DOHH2 (cell line): ENCODE measurements at regions not wholly inside any gene's neighbourhood (a gene's known extent, or its start where the extent isn't known, plus 50 kb on each side); places are given as distances from the start of the nearest gene placed in this dataset.
"Not testable (repeated sequence)": the region's sequence is repeated elsewhere in the genome, so short reads cannot be mapped to it uniquely, and the experiment has no call there.

Experiments
- H3F3A ChIP-seq: fragments of 200-600 bp; sonication (generic), shearing (Covaris generic); 2 replicates; pipeline ENCODE4 v1.6.0; 2016; ENCODE audit warnings: antibody characterized with exemption, mild to moderate bottlenecking; ENCODE audit not compliant: control insufficient read depth, insufficient read depth
- H3K27ac ChIP-seq: fragments of 200-600 bp; sonication (generic); 2 replicates; pipeline ENCODE4 v1.5.1; 2014; ENCODE audit warnings: low read depth, mild to moderate bottlenecking, low read length, moderate library complexity
- H3K27me3 ChIP-seq: fragments of 200-600 bp; sonication (generic); 2 replicates; pipeline ENCODE4 v1.6.1; 2014; ENCODE audit warnings: mild to moderate bottlenecking, low read length, mixed read lengths; ENCODE audit not compliant: control insufficient read depth
- H3K36me3 ChIP-seq: fragments of 200-600 bp; sonication (generic); 2 replicates; pipeline ENCODE4 v1.6.1; 2014; ENCODE audit warnings: mild to moderate bottlenecking, low read length, moderate library complexity, mixed read lengths; ENCODE audit not compliant: control insufficient read depth
- H3K4me1 ChIP-seq: fragments of 200-600 bp; sonication (generic); 2 replicates; pipeline ENCODE4 v1.6.1; 2014; ENCODE audit warnings: mild to moderate bottlenecking, low read length, mixed read lengths; ENCODE audit not compliant: control insufficient read depth
- H3K4me2 ChIP-seq: fragments of 200-600 bp; sonication (generic); 2 replicates; pipeline ENCODE4 v1.6.0; 2014; ENCODE audit warnings: mild to moderate bottlenecking, low read length, moderate library complexity
- H3K4me3 ChIP-seq: fragments of 200-600 bp; sonication (generic); 2 replicates; pipeline ENCODE4 v1.5.1; 2014; ENCODE audit warnings: mild to moderate bottlenecking, low read length, mixed read lengths
- H3K79me2 ChIP-seq: fragments of 200-600 bp; sonication (generic); 2 replicates; pipeline ENCODE4 v1.6.1; 2014; ENCODE audit warnings: mild to moderate bottlenecking, low read length, mixed read lengths; ENCODE audit not compliant: control insufficient read depth
- H3K9me2 ChIP-seq: fragments of 200-600 bp; sonication (generic); replicated peaks from 2 replicates; pipeline ENCODE4 v1.6.1; 2014; ENCODE audit warnings: mild to moderate bottlenecking, low read length, mixed read lengths; ENCODE audit not compliant: control insufficient read depth
- H3K9me3 ChIP-seq: fragments of 200-600 bp; sonication (generic); 2 replicates; pipeline ENCODE4 v1.6.1; 2014; ENCODE audit warnings: antibody characterized with exemption, low read length, mixed read lengths; ENCODE audit not compliant: control insufficient read depth, insufficient read depth
- H4K20me1 ChIP-seq: fragments of 200-600 bp; sonication (generic); 2 replicates; pipeline ENCODE4 v1.6.0; 2014; ENCODE audit warnings: low read depth, mild to moderate bottlenecking, antibody characterized with exemption, low read length, moderate library complexity; ENCODE audit not compliant: control insufficient read depth, insufficient read depth
- EZH2phosphoT487 ChIP-seq: fragments of 200-600 bp; sonication (generic); IDR thresholded peaks from 2 replicates; pipeline ENCODE4 v1.6.1; 2017; ENCODE audit warnings: borderline replicate concordance, mild to moderate bottlenecking, antibody characterized with exemption, low read length, moderate library complexity, mixed read lengths
- TF ChIP-seq, protein P1 (sequence below): fragments of 200-600 bp; sonication (generic); IDR thresholded peaks from one replicate; pipeline ENCODE4 v1.5.1; 2014; ENCODE audit warnings: antibody characterized with exemption, mild to moderate bottlenecking, low read depth, low read length; ENCODE audit not compliant: poor library complexity, severe bottlenecking

DNA sequence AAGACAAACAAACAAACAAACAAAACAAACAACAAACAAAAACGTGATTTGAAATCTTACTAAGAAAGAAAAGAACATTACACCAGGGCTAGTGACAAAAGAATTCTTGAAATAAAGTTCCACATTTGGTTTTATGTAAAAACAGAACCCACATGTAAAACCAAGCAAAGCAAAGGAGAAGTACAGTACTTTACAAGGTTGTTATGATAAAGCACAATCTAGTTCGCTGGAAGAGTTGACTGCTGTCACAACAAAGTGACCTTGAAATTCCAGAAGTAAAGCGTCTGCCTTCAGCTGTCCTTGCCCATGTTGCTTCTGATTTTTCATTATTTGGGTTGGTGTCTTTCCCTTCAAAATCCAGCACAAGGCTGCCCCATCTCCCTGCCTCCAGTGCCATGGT is 94.8 kb upstream of the CYRIA start:
- Histone ChIP-seq H3K27me3 (no peaks in the 10 kb centered on the region), H3K9me3 (no peaks in the 10 kb centered on the region), H3F3A (no peaks in the 10 kb centered on the region), H3K4me1 (peaks cover 17% of the 10 kb centered on the region), H3K9me2 (no peaks in the 10 kb centered on the region), H3K79me2 (no peaks in the 10 kb centered on the region), H4K20me1 (no peaks in the 10 kb centered on the region), H3K4me3 (no peak overlapping the region), H3K27ac (no peak overlapping the region), H3K4me2 (no peak overlapping the region), H3K36me3 (no peaks in the 10 kb centered on the region)
- TF ChIP-seq, protein P1, sequence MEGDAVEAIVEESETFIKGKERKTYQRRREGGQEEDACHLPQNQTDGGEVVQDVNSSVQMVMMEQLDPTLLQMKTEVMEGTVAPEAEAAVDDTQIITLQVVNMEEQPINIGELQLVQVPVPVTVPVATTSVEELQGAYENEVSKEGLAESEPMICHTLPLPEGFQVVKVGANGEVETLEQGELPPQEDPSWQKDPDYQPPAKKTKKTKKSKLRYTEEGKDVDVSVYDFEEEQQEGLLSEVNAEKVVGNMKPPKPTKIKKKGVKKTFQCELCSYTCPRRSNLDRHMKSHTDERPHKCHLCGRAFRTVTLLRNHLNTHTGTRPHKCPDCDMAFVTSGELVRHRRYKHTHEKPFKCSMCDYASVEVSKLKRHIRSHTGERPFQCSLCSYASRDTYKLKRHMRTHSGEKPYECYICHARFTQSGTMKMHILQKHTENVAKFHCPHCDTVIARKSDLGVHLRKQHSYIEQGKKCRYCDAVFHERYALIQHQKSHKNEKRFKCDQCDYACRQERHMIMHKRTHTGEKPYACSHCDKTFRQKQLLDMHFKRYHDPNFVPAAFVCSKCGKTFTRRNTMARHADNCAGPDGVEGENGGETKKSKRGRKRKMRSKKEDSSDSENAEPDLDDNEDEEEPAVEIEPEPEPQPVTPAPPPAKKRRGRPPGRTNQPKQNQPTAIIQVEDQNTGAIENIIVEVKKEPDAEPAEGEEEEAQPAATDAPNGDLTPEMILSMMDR = no peak
- no peak for TF ChIP-seq EZH2phosphoT487

DNA sequence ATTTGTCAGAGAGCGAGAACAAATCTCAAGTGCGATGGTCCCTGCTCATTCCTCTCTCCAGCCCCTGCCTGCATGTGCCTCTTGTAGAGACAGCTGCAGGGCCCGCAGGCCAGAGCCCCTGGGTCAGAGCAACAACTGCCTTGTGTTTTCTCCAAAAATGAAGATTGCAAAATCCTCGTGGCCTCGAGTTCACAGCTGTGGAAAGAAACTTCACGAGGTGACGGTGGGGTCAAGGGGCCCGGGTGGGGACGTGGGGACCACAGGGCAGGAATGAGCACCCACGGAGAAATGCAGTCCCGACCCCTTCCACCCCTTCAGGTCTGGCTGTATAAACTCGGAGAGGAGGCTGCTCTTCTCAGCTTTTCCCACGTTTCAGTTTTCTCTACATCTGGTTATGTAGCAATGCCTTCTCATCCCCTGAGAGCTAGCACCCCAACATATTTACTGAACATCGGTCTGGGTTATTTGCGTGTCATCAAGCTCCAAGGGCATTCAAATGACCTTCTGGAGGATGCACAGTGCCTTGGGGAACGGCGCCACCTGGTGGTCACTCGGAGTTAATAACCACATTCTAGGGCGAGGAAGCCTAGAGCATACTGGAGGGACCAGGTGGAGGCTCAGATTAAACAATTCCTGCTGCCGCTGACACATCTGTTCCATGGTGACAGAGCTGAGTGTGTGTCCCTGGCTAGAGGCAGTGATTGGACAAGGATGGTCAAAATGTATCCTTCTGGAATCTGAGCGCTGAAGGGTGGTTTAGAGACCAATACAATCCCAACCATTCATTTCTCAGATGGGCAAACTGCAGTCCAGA is 91.4 kb upstream of the CYRIA start:
- peaks cover 8% of the 10 kb centered on the region for H3K4me1 ChIP-seq
- no peaks in the 10 kb centered on the region for H3K36me3 ChIP-seq
- no peaks in the 10 kb centered on the region for H3K79me2 ChIP-seq
- H3K27ac ChIP-seq = no peak overlapping the region
- H3K27me3 ChIP-seq = no peaks in the 10 kb centered on the region
- H3F3A ChIP-seq = no peaks in the 10 kb centered on the region
- H3K4me3 ChIP-seq = no peak overlapping the region
- no peaks in the 10 kb centered on the region for H3K9me3 ChIP-seq
- H4K20me1 ChIP-seq = no peaks in the 10 kb centered on the region
- no peak for TF ChIP-seq EZH2phosphoT487
- TF ChIP-seq, protein P1 = peak; percentile 87
- H3K4me2 ChIP-seq = 0 out of 2 replicates have a peak overlapping the region, but pooled peaks have one; percentile 22
- H3K9me2 ChIP-seq = no peaks in the 10 kb centered on the region

DNA sequence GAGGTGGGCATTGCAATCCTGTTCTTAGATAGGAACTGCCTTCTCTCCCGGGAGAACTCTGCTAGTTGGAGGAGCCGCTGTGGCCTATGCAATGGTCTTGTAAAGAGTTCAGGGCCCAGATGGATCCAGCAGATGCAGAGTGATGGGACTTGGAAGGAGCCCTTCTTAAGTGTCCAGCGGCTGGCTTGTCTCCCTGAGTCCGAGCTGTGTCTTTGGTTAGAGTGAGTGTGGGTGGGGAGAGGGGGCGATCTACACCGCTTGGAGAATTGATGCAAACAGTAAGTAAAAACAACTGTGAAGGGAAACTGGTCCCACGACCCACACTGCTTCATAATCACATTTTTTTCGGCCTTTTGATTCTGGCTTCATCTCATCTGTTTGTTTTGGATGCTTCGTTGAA is 89.8 kb upstream of the CYRIA start:
- Histone ChIP-seq H3K9me2 (no peaks in the 10 kb centered on the region), H3K36me3 (no peaks in the 10 kb centered on the region), H3K9me3 (no peaks in the 10 kb centered on the region), H3K27me3 (no peaks in the 10 kb centered on the region), H3K27ac (no peak overlapping the region), H4K20me1 (no peaks in the 10 kb centered on the region), H3K4me1 (peaks cover 8% of the 10 kb centered on the region), H3F3A (no peaks in the 10 kb centered on the region), H3K79me2 (no peaks in the 10 kb centered on the region), H3K4me3 (no peak overlapping the region), H3K4me2 (no peak overlapping the region)
- TF ChIP-seq, protein P1 = no peak

DNA sequence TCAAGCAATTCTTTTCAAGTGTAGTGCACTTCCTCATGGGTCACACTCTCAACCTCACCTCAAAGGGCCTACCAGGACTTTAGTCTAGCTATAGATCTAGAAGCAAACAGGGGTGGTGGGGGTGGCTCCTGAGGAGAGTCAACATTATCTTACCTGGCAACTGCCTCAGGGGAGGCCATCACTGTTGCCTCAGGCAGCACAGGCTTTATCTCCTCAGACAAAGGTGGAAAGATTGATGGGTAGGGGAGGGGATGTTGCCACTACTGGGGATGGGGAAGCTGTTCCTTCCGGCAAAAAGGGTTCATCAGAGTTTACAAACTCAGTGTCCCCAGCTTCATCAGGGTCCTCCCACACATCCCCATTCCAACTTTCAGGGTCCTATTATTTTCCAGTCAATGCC is 87.4 kb upstream of the CYRIA start:
- H4K20me1 ChIP-seq, H3K79me2 ChIP-seq, H3K27me3 ChIP-seq, H3K9me2 ChIP-seq, H3K4me3 ChIP-seq, H3K4me1 ChIP-seq, H3K27ac ChIP-seq, H3K9me3 ChIP-seq, H3K4me2 ChIP-seq, H3K36me3 ChIP-seq, H3F3A ChIP-seq: not testable (repeated sequence)

DNA sequence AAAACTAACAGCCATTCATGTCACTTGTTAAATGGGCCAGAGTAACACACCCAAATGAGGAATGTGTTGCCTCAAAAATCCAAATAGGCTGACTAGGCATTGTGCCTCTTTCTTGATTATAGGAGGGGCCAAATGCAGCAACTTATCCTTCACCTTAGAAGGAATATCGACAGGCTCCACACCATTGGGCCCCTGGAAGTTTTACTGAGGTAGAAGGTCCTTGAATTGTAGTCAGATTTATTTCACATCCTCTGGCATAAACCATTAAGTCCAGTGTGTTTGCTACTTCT is 85.2 kb upstream of the CYRIA start:
- not testable (repeated sequence) for H4K20me1 ChIP-seq, H3K36me3 ChIP-seq, H3K27ac ChIP-seq, H3K27me3 ChIP-seq, H3K4me3 ChIP-seq, H3K9me3 ChIP-seq, H3K4me1 ChIP-seq, H3K79me2 ChIP-seq, H3K4me2 ChIP-seq, H3F3A ChIP-seq, H3K9me2 ChIP-seq
